Fibroblast of the aortic adventitia (primary cell): ENCODE measurements at regions not wholly inside any gene's neighbourhood (a gene's known extent, or its start where the extent isn't known, plus 50 kb on each side); places are given as distances from the start of the nearest gene placed in this dataset.

Experiments
- DNase-seq: peaks from one replicate; pipeline ENCODE4 v3.0.0-alpha.2; 2010; ENCODE audit warnings: low read depth
- H3K4me3 ChIP-seq: 2 replicates; pipeline ENCODE4 v1.5.1; 2011; ENCODE audit warnings: low read depth, mild to moderate bottlenecking, control low read depth, low read length, moderate library complexity
- TF ChIP-seq, protein P1 (sequence below): IDR thresholded peaks from 2 replicates; pipeline ENCODE4 v1.5.1; 2011; ENCODE audit warnings: mild to moderate bottlenecking, low read length, control low read depth, inconsistent platforms; ENCODE audit not compliant: insufficient read depth

DNA sequence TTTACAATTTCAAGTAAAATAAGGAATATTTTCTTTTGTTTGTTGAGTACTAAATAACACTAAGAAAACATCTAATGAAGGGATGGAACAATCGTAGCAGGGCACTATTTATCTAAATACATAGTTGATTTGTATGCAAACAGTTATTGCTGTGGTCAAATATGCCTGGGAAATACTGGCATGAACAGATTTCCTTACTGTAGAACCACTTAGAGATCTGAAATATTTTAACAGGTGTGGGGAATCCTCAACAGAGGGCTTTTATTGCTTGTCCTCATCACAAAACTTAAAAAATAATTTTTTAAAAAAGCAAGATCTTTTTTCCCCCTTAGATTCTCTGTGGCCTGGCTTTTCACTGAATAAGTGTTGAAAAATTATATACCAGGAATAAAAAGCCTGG, 233.0 kb upstream of the FAM83B start:
- H3K4me3 ChIP-seq = no peak overlapping the region
- TF ChIP-seq, protein P1, sequence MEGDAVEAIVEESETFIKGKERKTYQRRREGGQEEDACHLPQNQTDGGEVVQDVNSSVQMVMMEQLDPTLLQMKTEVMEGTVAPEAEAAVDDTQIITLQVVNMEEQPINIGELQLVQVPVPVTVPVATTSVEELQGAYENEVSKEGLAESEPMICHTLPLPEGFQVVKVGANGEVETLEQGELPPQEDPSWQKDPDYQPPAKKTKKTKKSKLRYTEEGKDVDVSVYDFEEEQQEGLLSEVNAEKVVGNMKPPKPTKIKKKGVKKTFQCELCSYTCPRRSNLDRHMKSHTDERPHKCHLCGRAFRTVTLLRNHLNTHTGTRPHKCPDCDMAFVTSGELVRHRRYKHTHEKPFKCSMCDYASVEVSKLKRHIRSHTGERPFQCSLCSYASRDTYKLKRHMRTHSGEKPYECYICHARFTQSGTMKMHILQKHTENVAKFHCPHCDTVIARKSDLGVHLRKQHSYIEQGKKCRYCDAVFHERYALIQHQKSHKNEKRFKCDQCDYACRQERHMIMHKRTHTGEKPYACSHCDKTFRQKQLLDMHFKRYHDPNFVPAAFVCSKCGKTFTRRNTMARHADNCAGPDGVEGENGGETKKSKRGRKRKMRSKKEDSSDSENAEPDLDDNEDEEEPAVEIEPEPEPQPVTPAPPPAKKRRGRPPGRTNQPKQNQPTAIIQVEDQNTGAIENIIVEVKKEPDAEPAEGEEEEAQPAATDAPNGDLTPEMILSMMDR = no peak

DNA sequence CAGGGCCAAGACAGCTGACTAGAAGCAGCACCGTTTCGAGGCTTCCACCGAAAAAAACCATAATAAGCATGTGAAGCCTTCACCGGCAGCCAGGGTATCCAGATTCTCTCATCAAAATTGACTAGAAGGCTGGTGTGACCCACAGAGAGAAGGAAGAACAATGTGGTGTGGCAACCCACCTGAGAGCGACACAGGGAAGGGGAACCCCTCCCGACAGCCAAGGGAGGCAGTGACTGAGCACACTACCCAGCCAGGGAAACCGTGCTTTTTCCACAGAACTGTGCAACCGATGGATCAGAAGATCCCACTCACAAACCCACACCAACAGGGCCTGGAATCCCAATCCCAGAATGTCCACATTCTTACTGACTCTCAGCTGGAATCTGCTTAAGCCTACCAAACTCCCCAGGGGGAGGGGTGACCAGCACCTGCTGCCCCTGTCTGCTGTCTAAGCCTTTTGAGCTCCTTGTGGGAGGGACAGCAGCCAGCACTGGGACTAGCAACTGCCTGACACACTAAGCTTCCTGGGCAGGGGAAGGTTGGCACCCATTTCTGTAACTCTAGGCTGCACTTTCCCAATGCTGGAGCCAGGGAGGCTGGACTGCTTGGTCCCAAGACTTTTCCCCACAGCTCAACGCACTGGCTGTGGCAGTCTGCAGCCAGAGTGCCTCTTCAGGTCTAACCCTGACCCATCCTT, 231.9 kb upstream of the FAM83B start:
- no peak for DNase-seq
- no peak overlapping the region for H3K4me3 ChIP-seq
- TF ChIP-seq, protein P1 = no peak

More for the DNA sequence above, 233.0 kb upstream of the FAM83B start:
- no peak for DNase-seq

DNA sequence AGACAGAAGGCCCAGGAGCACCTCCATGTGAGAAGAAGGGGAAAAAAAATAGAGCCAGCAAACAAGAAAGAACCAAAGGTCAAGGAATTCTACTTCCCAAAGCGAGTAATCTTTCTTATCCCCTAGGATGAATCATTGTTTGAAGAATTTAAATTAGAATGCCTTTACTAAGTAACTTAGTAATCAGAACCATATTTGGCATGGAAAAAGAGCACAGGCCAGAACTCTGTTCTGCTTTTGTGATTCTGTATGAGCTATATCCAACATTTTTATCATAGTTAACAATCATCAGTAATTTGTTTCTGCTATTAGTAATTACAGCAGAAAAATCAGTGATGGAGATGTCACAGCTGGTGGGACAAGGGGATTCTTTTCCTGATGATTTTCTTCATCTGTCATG, 228.8 kb upstream of the FAM83B start:
- DNase-seq = peak; percentile 83
- TF ChIP-seq, protein P1 = no peak
- H3K4me3 ChIP-seq = no peak overlapping the region

DNA sequence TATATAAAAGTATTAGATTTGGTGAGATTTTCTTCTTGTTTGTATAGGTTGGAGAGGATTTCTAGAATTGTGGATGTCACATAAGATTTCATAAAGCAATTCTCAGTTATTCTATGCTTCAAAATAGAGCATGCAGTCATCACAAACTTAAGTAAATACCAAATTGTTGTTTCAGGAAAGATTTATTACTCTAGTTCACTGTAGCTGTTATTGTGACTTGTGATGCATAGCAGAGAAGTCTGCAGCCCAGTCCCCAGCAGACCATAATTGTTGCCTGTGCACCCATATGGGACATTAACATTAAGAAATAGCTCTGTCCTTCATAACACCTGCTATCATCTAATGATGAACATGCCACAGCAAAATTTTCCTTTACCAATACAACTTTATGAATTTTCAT, 228.0 kb upstream of the FAM83B start:
- no peak overlapping the region for H3K4me3 ChIP-seq
- no peak for DNase-seq
- TF ChIP-seq, protein P1 = no peak

DNA sequence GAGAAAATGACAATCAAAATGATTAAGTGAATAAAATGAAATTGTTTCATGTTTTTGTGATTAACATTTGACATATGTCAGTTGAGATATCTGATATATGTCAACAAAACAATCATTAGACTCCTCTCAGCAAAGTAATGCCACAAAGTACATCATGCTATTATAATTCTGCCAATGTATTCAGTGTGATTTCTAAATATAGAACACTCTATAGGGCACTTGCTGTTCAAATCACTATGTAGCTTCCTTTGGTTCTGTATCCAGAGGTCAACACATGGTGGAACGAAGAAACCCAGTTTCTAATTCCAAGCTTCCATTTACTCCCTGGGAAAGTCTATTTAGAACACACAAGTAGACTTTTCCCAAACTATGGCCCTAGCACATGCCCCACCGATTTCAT, 227.5 kb upstream of the FAM83B start:
- no peak overlapping the region for H3K4me3 ChIP-seq
- DNase-seq = no peak

DNA sequence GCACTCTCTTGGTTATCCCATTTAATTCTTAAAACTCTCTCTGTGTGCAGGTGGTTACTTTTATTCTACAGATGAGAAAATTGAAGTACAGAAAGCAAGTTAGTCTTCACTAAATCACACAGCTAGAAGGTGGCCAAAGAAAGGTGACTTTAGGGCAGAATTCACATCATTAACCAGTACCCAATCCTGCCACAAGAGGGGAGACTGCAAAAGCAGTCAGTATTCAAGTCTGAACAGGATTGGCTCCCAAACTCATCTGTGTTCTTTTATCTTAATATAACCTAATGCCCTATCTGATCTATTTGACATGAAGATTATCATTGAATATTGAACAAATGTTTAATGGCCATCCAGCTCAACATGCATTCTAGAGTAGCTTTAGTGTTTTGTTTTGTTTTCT, 225.3 kb upstream of the FAM83B start:
- peak; percentile 26 for DNase-seq
- TF ChIP-seq, protein P1 = peak; percentile 64

More for the DNA sequence above, 227.5 kb upstream of the FAM83B start:
- TF ChIP-seq, protein P1 = no peak

DNA sequence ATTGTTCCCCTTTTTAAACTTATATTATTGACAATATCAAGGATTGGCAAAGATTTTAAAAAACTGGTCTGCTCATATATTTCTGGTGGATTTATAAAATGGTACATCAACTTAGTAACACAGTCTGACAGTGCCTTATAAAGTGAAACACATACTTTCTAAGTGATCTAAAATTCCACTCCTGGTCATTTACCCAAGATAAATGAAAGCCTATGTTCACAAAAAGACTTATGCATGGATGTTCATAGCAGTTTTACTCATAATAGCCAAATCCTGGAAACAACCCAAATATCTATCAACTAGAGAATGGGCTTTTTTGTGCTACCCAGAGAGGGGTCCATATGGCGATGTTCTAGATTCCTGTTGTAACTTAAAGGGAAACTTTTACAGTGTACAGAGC, 222.4 kb upstream of the FAM83B start:
- DNase-seq = no peak
- TF ChIP-seq, protein P1 = no peak
- no peak overlapping the region for H3K4me3 ChIP-seq

More for the DNA sequence above, 225.3 kb upstream of the FAM83B start:
- no peak overlapping the region for H3K4me3 ChIP-seq
